GM13976 (cell line): ENCODE measurements at regions not wholly inside any gene's neighbourhood (a gene's known extent, or its start where the extent isn't known, plus 50 kb on each side); places are given as distances from the start of the nearest gene placed in this dataset.

Source experiments
- DNase-seq: peaks from one replicate; pipeline ENCODE4 v3.0.0; 2012; ENCODE audit warnings: low spot score
- in situ Hi-C: fragments of 300-500 bp; cut with MboI; formaldehyde crosslinking; loops from one replicate; pipeline ENCODE4 v1.12.0; 2022; ENCODE audit warnings: low sequenced_read_pairs, mixed read lengths, inconsistent platforms; ENCODE audit not compliant: unreplicated experiment
- TF ChIP-seq, protein P1 (sequence below): IDR thresholded peaks from 2 replicates; pipeline ENCODE4 v1.5.1; 2012; ENCODE audit warnings: borderline replicate concordance, mild to moderate bottlenecking; ENCODE audit not compliant: insufficient read depth; ENCODE audit errors: extremely low read depth, missing control alignments, control extremely low read depth

DNA sequence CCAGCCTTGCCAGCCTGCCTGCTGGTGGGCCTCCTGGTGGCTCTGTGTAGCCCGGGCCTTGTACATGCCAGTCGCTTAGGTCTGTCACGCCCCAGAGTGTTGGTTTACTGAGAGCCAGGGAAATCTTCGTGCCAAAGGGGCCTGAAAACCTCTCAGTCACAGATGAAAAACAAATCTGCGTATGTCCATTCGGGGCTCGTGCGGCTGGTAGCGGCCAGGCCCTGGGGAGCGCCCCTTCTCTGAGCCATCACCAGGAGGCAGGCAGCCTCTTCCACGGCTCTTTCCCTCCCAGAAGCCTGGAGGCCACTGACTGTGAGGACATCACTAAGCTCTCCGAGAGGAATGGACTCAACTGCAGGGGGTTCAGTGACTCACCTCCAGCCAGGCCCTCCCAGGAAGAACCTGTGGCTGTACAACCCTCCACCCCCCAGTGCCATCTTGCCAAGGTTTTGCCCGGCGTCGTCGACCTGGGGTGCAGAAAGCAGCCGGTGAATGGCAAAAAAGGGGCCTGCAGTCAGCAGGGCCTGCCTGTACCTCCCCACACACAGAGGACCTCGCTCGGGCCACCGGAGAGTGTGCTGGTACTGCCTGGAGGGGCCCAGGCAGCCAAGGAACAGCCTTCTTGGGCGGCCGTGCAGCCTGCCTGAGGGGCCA, 162.2 kb downstream of the BCOR start:
- in situ Hi-C loops, result no loop called here
- DNase-seq, result no peak
- TF ChIP-seq, protein P1, sequence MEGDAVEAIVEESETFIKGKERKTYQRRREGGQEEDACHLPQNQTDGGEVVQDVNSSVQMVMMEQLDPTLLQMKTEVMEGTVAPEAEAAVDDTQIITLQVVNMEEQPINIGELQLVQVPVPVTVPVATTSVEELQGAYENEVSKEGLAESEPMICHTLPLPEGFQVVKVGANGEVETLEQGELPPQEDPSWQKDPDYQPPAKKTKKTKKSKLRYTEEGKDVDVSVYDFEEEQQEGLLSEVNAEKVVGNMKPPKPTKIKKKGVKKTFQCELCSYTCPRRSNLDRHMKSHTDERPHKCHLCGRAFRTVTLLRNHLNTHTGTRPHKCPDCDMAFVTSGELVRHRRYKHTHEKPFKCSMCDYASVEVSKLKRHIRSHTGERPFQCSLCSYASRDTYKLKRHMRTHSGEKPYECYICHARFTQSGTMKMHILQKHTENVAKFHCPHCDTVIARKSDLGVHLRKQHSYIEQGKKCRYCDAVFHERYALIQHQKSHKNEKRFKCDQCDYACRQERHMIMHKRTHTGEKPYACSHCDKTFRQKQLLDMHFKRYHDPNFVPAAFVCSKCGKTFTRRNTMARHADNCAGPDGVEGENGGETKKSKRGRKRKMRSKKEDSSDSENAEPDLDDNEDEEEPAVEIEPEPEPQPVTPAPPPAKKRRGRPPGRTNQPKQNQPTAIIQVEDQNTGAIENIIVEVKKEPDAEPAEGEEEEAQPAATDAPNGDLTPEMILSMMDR, result no peak

DNA sequence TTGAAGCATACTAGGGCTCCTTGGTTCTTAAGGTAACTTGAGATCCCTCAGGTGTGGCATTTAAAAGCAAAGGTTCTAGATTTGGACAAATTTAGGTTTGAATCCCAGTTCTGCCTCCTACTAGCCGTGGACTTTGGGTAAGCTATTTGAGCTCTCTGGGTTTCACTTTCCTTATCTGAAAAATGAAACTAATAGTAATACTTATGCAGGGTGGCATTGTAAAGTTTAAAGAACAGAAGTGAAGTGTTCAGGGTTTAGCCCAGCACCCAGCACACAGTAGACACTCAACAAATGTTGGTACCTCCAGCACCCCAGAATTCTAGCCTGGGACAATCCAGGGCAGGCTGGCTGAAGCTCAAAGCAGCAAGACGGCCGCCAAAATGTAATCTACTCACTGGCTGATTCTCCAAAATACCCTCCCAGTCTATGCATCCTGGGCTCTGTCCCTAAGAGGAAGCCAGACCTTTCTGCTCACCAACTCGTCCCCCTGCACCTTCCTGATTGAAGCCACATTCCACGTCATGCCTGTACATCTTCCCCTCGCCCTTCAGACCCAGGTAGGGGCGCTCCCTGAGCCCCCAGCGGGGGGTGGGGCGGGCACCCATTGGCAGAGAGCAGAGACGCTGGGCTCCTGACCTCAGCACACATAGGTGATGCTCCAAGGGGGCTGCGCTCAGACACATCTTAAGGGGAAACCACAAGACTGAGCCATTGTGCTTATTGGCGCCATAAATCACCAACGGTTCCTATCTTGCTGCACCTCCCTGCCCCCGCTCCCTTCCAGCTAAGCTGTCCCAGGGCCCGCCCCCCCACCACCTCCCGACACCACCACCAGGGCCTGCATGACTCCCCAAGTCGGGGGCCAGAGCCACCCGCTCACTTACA, 160.6 kb downstream of the BCOR start:
- in situ Hi-C loops, result no loop called here
- peak; percentile 49 for DNase-seq
- TF ChIP-seq, protein P1, result no peak

DNA sequence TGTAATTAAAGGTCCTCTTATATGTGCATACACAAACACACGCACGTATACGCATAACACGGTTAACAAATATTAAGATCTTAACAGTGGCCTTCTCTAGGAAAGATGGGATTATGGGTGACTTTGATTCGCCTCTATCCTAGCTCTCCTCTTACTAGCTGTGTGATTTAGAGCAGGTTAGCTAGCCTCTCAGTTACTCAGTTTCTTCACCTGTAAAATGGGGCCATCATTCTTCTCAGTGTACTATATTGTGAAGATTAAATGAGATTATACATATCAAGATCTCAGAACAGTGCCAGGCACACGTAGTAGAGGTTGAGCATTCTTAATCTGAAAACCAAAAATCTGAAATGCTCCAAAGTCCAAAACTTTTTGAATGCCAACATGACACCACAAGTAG, 159.3 kb downstream of the BCOR start:
- DNase-seq, result no peak
- in situ Hi-C loops, result no loop called here
- TF ChIP-seq, protein P1, result no peak

DNA sequence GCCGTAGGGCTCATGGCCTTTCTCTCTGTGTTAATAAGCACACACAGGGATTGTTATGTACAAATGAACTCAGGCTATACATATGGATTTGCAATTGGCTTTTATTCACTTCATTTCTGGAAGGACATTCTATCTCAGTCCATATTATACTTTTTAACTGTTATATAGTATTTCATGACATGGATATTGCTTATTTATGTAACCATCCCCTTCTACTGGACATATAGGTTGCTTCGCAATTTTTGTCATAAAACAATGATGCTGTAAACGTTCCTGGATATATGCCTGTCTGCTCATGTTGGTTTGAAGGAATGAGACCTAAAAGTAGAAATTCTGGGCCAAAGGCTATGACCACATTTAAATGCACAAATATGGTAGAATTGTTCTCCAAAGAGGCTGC, 158.1 kb downstream of the BCOR start:
- in situ Hi-C loops, result no loop called here
- no peak for DNase-seq
- TF ChIP-seq, protein P1, result no peak

GRCh38 chrX:39941332-39941920, 156.3 kb downstream of the BCOR start:
- TF ChIP-seq, protein P1, result no peak
- in situ Hi-C loops, result no loop called here
- no peak for DNase-seq

- in situ Hi-C loops, result no loop called here
- TF ChIP-seq, protein P1, result no peak
- DNase-seq, result no peak
Measured at GRCh38 chrX:39944416-39944815, 153.3 kb downstream of the BCOR start.
